HG03280 (cell line): ENCODE measurements at regions not wholly inside any gene's neighbourhood (a gene's known extent, or its start where the extent isn't known, plus 50 kb on each side); places are given as distances from the start of the nearest gene placed in this dataset.

Experiments
- ATAC-seq: cut with Tn5 transposase; IDR thresholded peaks from one replicate; pipeline ENCODE4 v1.9.1; 2021; ENCODE audit warnings: mild to moderate bottlenecking, moderate library complexity; ENCODE audit not compliant: unreplicated experiment

GRCh38 chr9:27743490-27743889 is 170.2 kb upstream of the C9orf72 start:
- no peak for ATAC-seq

GRCh38 chr9:27747450-27747849 is 174.2 kb upstream of the C9orf72 start:
- ATAC-seq, result no peak

GRCh38 chr9:27749838-27750237 is 176.6 kb upstream of the C9orf72 start:
- ATAC-seq, result no peak

GRCh38 chr9:27750566-27750965 is 177.3 kb upstream of the C9orf72 start:
- no peak for ATAC-seq

- ATAC-seq, result no peak
These were observed 178.8 kb upstream of the C9orf72 start for GRCh38 chr9:27752069-27752468.

GRCh38 chr9:27755846-27756245 is 182.6 kb upstream of the C9orf72 start:
- no peak for ATAC-seq

GRCh38 chr9:27756418-27756817 is 183.1 kb upstream of the C9orf72 start:
- ATAC-seq, result no peak

GRCh38 chr9:27763831-27764230 is 190.6 kb upstream of the C9orf72 start:
- ATAC-seq, result no peak

- ATAC-seq, result no peak
These were observed 192.2 kb upstream of the C9orf72 start for GRCh38 chr9:27765266-27766072.

- ATAC-seq, result no peak
These were observed 193.0 kb upstream of the C9orf72 start for GRCh38 chr9:27766073-27766835.

- ATAC-seq, result no peak
These were observed 195.5 kb upstream of the C9orf72 start for GRCh38 chr9:27768781-27769180.

- no peak for ATAC-seq
These were observed 197.3 kb upstream of the C9orf72 start for GRCh38 chr9:27770541-27770940.

GRCh38 chr9:27771803-27772545 is 198.7 kb upstream of the C9orf72 start:
- no peak for ATAC-seq

- no peak for ATAC-seq
These were observed 211.8 kb upstream of the C9orf72 start for GRCh38 chr9:27784847-27785713.

GRCh38 chr9:27785714-27786100 is 212.4 kb upstream of the C9orf72 start:
- no peak for ATAC-seq

GRCh38 chr9:27787891-27788290 is 214.6 kb upstream of the C9orf72 start:
- no peak for ATAC-seq

GRCh38 chr9:27791311-27791710 is 218.0 kb upstream of the C9orf72 start:
- ATAC-seq, result no peak

GRCh38 chr9:27792971-27793689 is 219.8 kb upstream of the C9orf72 start:
- ATAC-seq, result no peak

GRCh38 chr9:27799326-27799725 is 226.0 kb upstream of the C9orf72 start:
- no peak for ATAC-seq

GRCh38 chr9:27800159-27800558 is 226.9 kb upstream of the C9orf72 start:
- ATAC-seq, result no peak
